WTC11 (cell line): ENCODE measurements at regions not wholly inside any gene's neighbourhood (a gene's known extent, or its start where the extent isn't known, plus 50 kb on each side); places are given as distances from the start of the nearest gene placed in this dataset.

Experiments used
- ATAC-seq: fragments of 200-7000 bp; cut with Tn5 transposase; 2 replicates; pipeline ENCODE4 v1.10.0; 2021; ENCODE audit warnings: mild to moderate bottlenecking, moderate library complexity
- CTCF ChIA-PET: fragments of 300-600 bp; sonication (Branson Sonifier 250); formaldehyde crosslinking; loops from one replicate; lab custom pipeline; 2021; ENCODE audit warnings: antibody characterized with exemption; lab: Charles Lee
- POLR2A ChIA-PET: fragments of 350-600 bp; sonication (Branson Sonifier 250); formaldehyde crosslinking; loops from one replicate; lab custom pipeline; 2021; ENCODE audit warnings: antibody characterized with exemption; lab: Charles Lee
- DNase-seq: peaks from one replicate; pipeline ENCODE4 v3.0.0; 2021; ENCODE audit warnings: low spot score
- H3K27ac Mint-ChIP-seq: 2 replicates; pipeline ENCODE4 v1.8.0; 2021; ENCODE audit warnings: mixed read lengths
- H3K27me3 Mint-ChIP-seq: 2 replicates; pipeline ENCODE4 v1.8.0; 2021; ENCODE audit warnings: low read depth, mild to moderate bottlenecking, moderate library complexity, mixed read lengths
- H3K36me3 Mint-ChIP-seq: 2 replicates; pipeline ENCODE4 v1.8.0; 2021; ENCODE audit warnings: mixed read lengths
- H3K4me1 Mint-ChIP-seq: 2 replicates; pipeline ENCODE4 v1.8.0; 2022; ENCODE audit warnings: mixed read lengths
- H3K4me3 Mint-ChIP-seq: 2 replicates; pipeline ENCODE4 v1.8.0; 2021; ENCODE audit warnings: mild to moderate bottlenecking, moderate library complexity, mixed read lengths
- H3K9me3 Mint-ChIP-seq: 2 replicates; pipeline ENCODE4 v1.8.0; 2021; ENCODE audit warnings: mixed read lengths
- AFF4 ChIP-seq: sonication (generic); formaldehyde crosslinking; IDR thresholded peaks from 2 replicates; pipeline ENCODE4 v1.8.1; 2023; ENCODE audit warnings: mild to moderate bottlenecking, missing genetic modification reagents, borderline replicate concordance
- CREB1 ChIP-seq: sonication (generic); formaldehyde crosslinking; IDR thresholded peaks from 2 replicates; pipeline ENCODE4 v1.8.0; 2023; ENCODE audit warnings: mild to moderate bottlenecking, missing genetic modification reagents
- ELF4 ChIP-seq: sonication (generic); formaldehyde crosslinking; IDR thresholded peaks from 2 replicates; pipeline ENCODE4 v1.8.1; 2022; ENCODE audit warnings: low read depth, mild to moderate bottlenecking, moderate library complexity, missing genetic modification reagents
- ERG ChIP-seq: fragments of 250-450 bp; sonication (Bioruptor Pico); IDR thresholded peaks from 2 replicates; pipeline ENCODE4 v1.8.0; 2021; ENCODE audit warnings: mild to moderate bottlenecking
- NFATC4 ChIP-seq: fragments of 250-450 bp; sonication (Bioruptor Pico); IDR thresholded peaks from 2 replicates; pipeline ENCODE4 v1.9.0; 2021; ENCODE audit warnings: mild to moderate bottlenecking
- NR3C1 ChIP-seq: sonication (generic); formaldehyde crosslinking; conservative IDR thresholded peaks from 2 replicates; pipeline ENCODE4 v1.8.1; 2023; ENCODE audit warnings: low read depth, mild to moderate bottlenecking, missing genetic modification reagents
- RORB ChIP-seq: fragments of 250-450 bp; sonication (Bioruptor Pico); IDR thresholded peaks from 2 replicates; pipeline ENCODE4 v1.9.0; 2021; ENCODE audit warnings: mild to moderate bottlenecking
- SMAD3 ChIP-seq: sonication (generic); formaldehyde crosslinking; IDR thresholded peaks from 2 replicates; pipeline ENCODE4 v1.8.0; 2022; ENCODE audit warnings: missing genetic modification reagents, mild to moderate bottlenecking, borderline replicate concordance
- ZNF219 ChIP-seq: sonication (generic); formaldehyde crosslinking; IDR thresholded peaks from 2 replicates; pipeline ENCODE4 v1.8.0; 2023; ENCODE audit warnings: missing genetic modification reagents, mild to moderate bottlenecking, borderline replicate concordance
- ZNF263 ChIP-seq: sonication (generic); formaldehyde crosslinking; IDR thresholded peaks from 2 replicates; pipeline ENCODE4 v1.8.1; 2022; ENCODE audit warnings: low read depth, mild to moderate bottlenecking, moderate library complexity, missing genetic modification reagents
- ZNF281 ChIP-seq: sonication (generic); formaldehyde crosslinking; IDR thresholded peaks from 2 replicates; pipeline ENCODE4 v1.8.0; 2023; ENCODE audit warnings: mild to moderate bottlenecking, missing genetic modification reagents
- ZNF317 ChIP-seq: sonication (generic); formaldehyde crosslinking; IDR thresholded peaks from 2 replicates; pipeline ENCODE4 v1.8.1; 2023; ENCODE audit warnings: low read depth, mild to moderate bottlenecking, moderate library complexity, missing genetic modification reagents, borderline replicate concordance
- TF ChIP-seq, protein P1 (sequence below): sonication (generic); formaldehyde crosslinking; IDR thresholded peaks from 2 replicates; pipeline ENCODE4 v1.8.0; 2022; ENCODE audit warnings: mild to moderate bottlenecking, missing genetic modification reagents
- TF ChIP-seq, protein P2 (sequence below): sonication (generic); formaldehyde crosslinking; IDR thresholded peaks from 2 replicates; pipeline ENCODE4 v1.8.1; 2022; ENCODE audit warnings: mild to moderate bottlenecking, missing genetic modification reagents, moderate library complexity, borderline replicate concordance
- TF ChIP-seq, protein P3 (sequence below): sonication (generic); formaldehyde crosslinking; IDR thresholded peaks from 2 replicates; pipeline ENCODE4 v1.8.0; 2022; ENCODE audit warnings: mild to moderate bottlenecking, missing genetic modification reagents
- TF ChIP-seq, protein P4 (sequence below): sonication (generic); formaldehyde crosslinking; IDR thresholded peaks from 2 replicates; pipeline ENCODE4 v1.8.0; 2022; ENCODE audit warnings: missing genetic modification reagents
- TF ChIP-seq, protein P5 (sequence below): sonication (generic); formaldehyde crosslinking; IDR thresholded peaks from 2 replicates; pipeline ENCODE4 v1.8.0; 2023; ENCODE audit warnings: missing genetic modification reagents

GRCh38 chr5:143985832-143986515, 174.0 kb downstream of the HMHB1 start (continued):
- TF ChIP-seq ZNF281 (CRISPR knock-in tag) = no peak
- no peak for TF ChIP-seq ZNF263
- TF ChIP-seq, protein P1, sequence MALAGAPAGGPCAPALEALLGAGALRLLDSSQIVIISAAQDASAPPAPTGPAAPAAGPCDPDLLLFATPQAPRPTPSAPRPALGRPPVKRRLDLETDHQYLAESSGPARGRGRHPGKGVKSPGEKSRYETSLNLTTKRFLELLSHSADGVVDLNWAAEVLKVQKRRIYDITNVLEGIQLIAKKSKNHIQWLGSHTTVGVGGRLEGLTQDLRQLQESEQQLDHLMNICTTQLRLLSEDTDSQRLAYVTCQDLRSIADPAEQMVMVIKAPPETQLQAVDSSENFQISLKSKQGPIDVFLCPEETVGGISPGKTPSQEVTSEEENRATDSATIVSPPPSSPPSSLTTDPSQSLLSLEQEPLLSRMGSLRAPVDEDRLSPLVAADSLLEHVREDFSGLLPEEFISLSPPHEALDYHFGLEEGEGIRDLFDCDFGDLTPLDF (CRISPR knock-in tag) = no peak
- TF ChIP-seq ZNF219 (CRISPR knock-in tag) = no peak
- no peak for TF ChIP-seq RORB (CRISPR knock-in tag)
- TF ChIP-seq NFATC4 (CRISPR knock-in tag) = no peak
- no peak for TF ChIP-seq NR3C1
- TF ChIP-seq, protein P2, sequence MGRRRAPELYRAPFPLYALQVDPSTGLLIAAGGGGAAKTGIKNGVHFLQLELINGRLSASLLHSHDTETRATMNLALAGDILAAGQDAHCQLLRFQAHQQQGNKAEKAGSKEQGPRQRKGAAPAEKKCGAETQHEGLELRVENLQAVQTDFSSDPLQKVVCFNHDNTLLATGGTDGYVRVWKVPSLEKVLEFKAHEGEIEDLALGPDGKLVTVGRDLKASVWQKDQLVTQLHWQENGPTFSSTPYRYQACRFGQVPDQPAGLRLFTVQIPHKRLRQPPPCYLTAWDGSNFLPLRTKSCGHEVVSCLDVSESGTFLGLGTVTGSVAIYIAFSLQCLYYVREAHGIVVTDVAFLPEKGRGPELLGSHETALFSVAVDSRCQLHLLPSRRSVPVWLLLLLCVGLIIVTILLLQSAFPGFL = no peak

GRCh38 chr5:143986516-143987212, 174.7 kb downstream of the HMHB1 start:
- Mint-ChIP-seq H3K36me3 (no peaks in the 10 kb centered on the region), H3K27me3 (no peaks in the 10 kb centered on the region), H3K9me3 (peaks cover 7% of the 10 kb centered on the region; the same call in 1 of the 2 replicates), H3K4me3 (no peak overlapping the region), H3K4me1 (peaks cover 8% of the 10 kb centered on the region), H3K27ac (no peak overlapping the region)
- CTCF ChIA-PET = interaction anchor here (1.3 to 1.7 kb wide), 2 partner anchors 19 to 156 kb away, joined by 4 to 5 read pairs; no protein-coding TSS in a partner anchor
- DNase-seq (no peak), ATAC-seq (no peak)
- POLR2A ChIA-PET = no interaction called here
- TF ChIP-seq, protein P3, sequence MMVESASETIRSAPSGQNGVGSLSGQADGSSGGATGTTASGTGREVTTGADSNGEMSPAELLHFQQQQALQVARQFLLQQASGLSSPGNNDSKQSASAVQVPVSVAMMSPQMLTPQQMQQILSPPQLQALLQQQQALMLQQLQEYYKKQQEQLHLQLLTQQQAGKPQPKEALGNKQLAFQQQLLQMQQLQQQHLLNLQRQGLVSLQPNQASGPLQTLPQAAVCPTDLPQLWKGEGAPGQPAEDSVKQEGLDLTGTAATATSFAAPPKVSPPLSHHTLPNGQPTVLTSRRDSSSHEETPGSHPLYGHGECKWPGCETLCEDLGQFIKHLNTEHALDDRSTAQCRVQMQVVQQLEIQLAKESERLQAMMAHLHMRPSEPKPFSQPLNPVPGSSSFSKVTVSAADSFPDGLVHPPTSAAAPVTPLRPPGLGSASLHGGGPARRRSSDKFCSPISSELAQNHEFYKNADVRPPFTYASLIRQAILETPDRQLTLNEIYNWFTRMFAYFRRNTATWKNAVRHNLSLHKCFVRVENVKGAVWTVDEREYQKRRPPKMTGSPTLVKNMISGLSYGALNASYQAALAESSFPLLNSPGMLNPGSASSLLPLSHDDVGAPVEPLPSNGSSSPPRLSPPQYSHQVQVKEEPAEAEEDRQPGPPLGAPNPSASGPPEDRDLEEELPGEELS (CRISPR knock-in tag) = no peak
- TF ChIP-seq CREB1 (CRISPR knock-in tag) (no peak), ERG (CRISPR knock-in tag) (no peak), ZNF317 (CRISPR knock-in tag) (no peak), AFF4 (CRISPR knock-in tag) (no peak), ELF4 (no peak), SMAD3 (CRISPR knock-in tag) (no peak), ZNF219 (CRISPR knock-in tag) (no peak), RORB (CRISPR knock-in tag) (no peak)
- TF ChIP-seq, protein P4, sequence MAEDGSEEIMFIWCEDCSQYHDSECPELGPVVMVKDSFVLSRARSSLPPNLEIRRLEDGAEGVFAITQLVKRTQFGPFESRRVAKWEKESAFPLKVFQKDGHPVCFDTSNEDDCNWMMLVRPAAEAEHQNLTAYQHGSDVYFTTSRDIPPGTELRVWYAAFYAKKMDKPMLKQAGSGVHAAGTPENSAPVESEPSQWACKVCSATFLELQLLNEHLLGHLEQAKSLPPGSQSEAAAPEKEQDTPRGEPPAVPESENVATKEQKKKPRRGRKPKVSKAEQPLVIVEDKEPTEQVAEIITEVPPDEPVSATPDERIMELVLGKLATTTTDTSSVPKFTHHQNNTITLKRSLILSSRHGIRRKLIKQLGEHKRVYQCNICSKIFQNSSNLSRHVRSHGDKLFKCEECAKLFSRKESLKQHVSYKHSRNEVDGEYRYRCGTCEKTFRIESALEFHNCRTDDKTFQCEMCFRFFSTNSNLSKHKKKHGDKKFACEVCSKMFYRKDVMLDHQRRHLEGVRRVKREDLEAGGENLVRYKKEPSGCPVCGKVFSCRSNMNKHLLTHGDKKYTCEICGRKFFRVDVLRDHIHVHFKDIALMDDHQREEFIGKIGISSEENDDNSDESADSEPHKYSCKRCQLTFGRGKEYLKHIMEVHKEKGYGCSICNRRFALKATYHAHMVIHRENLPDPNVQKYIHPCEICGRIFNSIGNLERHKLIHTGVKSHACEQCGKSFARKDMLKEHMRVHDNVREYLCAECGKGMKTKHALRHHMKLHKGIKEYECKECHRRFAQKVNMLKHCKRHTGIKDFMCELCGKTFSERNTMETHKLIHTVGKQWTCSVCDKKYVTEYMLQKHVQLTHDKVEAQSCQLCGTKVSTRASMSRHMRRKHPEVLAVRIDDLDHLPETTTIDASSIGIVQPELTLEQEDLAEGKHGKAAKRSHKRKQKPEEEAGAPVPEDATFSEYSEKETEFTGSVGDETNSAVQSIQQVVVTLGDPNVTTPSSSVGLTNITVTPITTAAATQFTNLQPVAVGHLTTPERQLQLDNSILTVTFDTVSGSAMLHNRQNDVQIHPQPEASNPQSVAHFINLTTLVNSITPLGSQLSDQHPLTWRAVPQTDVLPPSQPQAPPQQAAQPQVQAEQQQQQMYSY (CRISPR knock-in tag) = no peak
- TF ChIP-seq, protein P5, sequence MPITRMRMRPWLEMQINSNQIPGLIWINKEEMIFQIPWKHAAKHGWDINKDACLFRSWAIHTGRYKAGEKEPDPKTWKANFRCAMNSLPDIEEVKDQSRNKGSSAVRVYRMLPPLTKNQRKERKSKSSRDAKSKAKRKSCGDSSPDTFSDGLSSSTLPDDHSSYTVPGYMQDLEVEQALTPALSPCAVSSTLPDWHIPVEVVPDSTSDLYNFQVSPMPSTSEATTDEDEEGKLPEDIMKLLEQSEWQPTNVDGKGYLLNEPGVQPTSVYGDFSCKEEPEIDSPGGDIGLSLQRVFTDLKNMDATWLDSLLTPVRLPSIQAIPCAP (CRISPR knock-in tag) = no peak
